ENCODE measurements at regions not wholly inside any gene's neighbourhood (a gene's known extent, or its start where the extent isn't known, plus 50 kb on each side); places are given as distances from the start of the nearest gene placed in this dataset.

DNA sequence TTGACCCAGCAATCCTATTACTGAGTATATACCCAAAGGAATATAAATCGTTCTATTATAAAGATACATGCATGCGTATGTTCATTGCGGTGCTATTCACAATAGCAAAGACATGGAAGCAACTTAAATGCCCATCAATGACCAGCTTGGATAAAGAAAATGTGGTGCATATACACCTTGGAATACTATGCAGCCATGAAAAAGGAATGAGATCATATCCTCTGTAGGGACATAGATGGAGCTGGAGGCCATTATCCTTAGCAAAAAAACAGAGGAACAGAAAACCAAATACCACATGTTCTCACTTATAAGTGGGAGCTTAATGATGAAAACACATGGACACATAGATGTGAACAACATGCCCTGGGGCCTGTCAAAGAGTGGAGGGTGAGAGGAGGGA is 124.1 kb upstream of the AFF2 start:
- 95 to 98% (median 95%) methylated on average over 3 of the region's 3 CpGs for WGBS, 3 donors
- H3K27ac ChIP-seq, result no peak overlapping the region
- intact Hi-C loops (cut with DNase I), result no loop called here

DNA sequence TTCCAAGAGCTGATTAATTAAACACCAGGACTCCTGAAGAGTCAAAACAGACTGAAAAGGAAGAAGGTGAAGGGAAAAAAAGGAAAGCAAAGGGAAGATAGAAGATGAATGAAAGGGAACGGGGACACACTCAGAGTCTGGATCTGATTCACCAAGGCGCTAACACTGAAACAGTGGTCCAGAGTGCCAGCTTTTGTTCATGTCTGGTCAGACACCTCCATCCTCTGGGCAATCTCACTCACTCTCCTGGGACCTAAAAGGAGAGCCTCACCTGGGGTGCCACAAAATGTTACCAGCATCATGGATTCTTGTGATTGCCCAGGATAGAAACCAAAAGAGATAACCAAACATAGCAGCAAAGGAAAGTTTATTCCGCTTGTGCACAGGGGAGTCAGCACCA is 120.3 kb upstream of the AFF2 start:
- TF ChIP-seq POLR2A (IDR thresholded peaks at IDR 0.05), result no peak
- H3K27me3 ChIP-seq, result no peaks in the 10 kb centered on the region
- H3K9me3 ChIP-seq, result no peaks in the 10 kb centered on the region
- no peak overlapping the region for H3K27ac ChIP-seq
- no peaks in the 10 kb centered on the region for H3K4me1 ChIP-seq (ENCODE audit: insufficient read depth)
- intact Hi-C loops (cut with DNase I), result no loop called here
- DNase-seq, result no peak
- H3K4me3 ChIP-seq, result no peak overlapping the region
- H3K36me3 ChIP-seq, result no peaks in the 10 kb centered on the region
- 77 to 82% (median 80%) methylated on average over 3 of the region's 3 CpGs for WGBS, 3 donors

More for the DNA sequence above, 124.1 kb upstream of the AFF2 start:
- H3K9me3 ChIP-seq, result no peaks in the 10 kb centered on the region
- no peaks in the 10 kb centered on the region for H3K27me3 ChIP-seq
- TF ChIP-seq POLR2A (IDR thresholded peaks at IDR 0.05), result no peak
- TF ChIP-seq, protein P1, sequence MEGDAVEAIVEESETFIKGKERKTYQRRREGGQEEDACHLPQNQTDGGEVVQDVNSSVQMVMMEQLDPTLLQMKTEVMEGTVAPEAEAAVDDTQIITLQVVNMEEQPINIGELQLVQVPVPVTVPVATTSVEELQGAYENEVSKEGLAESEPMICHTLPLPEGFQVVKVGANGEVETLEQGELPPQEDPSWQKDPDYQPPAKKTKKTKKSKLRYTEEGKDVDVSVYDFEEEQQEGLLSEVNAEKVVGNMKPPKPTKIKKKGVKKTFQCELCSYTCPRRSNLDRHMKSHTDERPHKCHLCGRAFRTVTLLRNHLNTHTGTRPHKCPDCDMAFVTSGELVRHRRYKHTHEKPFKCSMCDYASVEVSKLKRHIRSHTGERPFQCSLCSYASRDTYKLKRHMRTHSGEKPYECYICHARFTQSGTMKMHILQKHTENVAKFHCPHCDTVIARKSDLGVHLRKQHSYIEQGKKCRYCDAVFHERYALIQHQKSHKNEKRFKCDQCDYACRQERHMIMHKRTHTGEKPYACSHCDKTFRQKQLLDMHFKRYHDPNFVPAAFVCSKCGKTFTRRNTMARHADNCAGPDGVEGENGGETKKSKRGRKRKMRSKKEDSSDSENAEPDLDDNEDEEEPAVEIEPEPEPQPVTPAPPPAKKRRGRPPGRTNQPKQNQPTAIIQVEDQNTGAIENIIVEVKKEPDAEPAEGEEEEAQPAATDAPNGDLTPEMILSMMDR (IDR thresholded peaks at IDR 0.05), result no peak
- no peak for DNase-seq
- H3K4me3 ChIP-seq, result no peak overlapping the region
- H3K4me1 ChIP-seq (ENCODE audit: insufficient read depth), result no peaks in the 10 kb centered on the region
- no peaks in the 10 kb centered on the region for H3K36me3 ChIP-seq

DNA sequence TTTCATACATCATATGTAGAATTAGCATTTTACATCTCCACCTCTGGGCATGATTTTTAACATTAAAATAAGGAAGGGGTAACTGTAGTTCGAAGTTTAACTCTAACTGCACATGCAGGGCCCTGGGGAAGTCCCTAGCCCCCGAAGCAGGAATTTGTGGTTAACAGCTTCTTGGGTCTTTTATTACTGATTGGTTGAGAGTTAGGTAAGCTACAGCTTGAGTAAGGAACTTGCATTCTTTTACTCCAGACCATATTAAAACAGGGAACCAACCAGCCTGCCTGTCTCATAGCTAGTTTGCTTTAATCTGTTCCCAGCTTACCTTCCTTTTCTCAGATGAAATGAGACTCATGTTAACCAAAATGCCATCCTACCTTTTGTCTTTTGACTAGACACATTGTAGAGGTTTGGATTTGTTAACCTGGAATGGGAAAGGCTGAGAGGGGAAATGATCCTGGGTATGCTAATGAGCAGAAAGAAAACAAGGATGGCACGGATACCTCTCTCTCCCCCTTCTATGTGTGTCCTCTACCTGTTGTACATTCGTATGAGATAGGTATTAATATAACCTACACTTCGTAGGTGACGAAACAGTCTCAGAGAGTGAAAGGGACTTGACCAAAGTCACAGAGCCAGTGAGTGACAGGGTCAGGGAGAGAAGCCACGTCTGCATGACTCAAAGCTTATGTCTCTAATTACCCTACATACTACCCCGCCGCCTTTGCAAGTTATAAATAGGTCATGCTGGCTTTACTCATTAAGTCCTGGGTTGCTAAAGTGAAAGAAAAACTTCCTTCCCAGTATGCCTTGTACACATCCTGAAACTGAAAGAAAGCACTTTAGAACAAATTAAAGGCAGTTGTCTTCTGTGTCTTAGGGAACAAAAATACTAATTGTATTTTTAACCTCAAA is 119.5 kb upstream of the AFF2 start:
- no peak for DNase-seq
- no peaks in the 10 kb centered on the region for H3K36me3 ChIP-seq
- TF ChIP-seq EP300 (IDR thresholded peaks at IDR 0.05), result no peak
- TF ChIP-seq, protein P1 (IDR thresholded peaks at IDR 0.05), result no peak
- TF ChIP-seq POLR2A (IDR thresholded peaks at IDR 0.05), result no peak
- no peaks in the 10 kb centered on the region for H3K27me3 ChIP-seq
- H3K9me3 ChIP-seq, result no peaks in the 10 kb centered on the region
- H3K27ac ChIP-seq, result no peak overlapping the region
- no peaks in the 10 kb centered on the region for H3K4me1 ChIP-seq (ENCODE audit: insufficient read depth)
- H3K4me3 ChIP-seq, result no peak overlapping the region
- WGBS, 3 donors, result 50 to 52% (median 51%) methylated on average over 9 of the region's 9 CpGs
- intact Hi-C loops (cut with DNase I), result no loop called here

DNA sequence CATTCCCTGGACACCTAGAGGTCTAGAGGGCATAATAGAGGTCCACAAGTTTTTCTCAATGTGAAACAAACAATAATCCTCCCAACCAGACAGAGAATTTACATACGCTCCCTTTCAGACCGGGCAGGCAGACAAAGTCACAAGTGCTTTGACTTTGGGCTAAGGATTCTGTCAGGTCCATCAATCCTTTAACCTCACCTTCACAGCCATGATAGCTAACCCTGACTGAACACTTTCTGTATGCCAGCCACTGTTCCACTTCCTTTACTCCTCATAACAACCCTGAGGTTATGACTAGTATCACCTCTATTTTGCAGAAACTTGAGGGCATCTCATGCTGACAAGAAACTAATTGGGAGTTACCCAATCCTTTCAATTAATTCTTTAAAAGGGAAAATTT is 118.8 kb upstream of the AFF2 start:
- intact Hi-C loops (cut with DNase I), result no loop called here
- TF ChIP-seq EP300 (IDR thresholded peaks at IDR 0.05) (no peak), POLR2A (IDR thresholded peaks at IDR 0.05) (no peak)
- TF ChIP-seq, protein P1 (IDR thresholded peaks at IDR 0.05), result no peak
- Histone ChIP-seq H3K36me3 (no peaks in the 10 kb centered on the region), H3K4me3 (no peak overlapping the region), H3K27me3 (no peaks in the 10 kb centered on the region), H3K9me3 (no peaks in the 10 kb centered on the region), H3K4me1 (ENCODE audit: insufficient read depth) (no peaks in the 10 kb centered on the region), H3K27ac (no peak overlapping the region)
- no peak for DNase-seq
- 46 to 74% (median 71%) methylated on average over 2 of the region's 2 CpGs for WGBS, 3 donors

DNA sequence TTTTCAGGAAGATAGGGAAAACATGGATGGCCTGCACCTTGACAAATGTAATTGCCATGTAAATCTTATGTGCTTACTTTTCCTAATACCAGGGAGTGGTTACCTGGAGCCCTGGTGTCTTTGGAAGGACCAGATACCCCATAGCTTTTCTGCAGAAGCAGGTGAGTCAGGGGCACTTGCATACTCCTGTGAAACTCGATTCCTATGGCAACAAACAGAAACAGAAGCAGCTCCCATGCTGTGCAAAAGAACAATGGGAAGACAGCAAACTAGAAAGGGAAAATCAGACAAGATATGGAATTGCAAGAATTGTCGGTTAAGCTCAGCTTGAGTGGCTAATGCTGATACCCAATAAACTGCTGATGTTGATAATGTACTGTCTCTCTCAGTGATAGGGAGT is 117.4 kb upstream of the AFF2 start:
- TF ChIP-seq POLR2A (IDR thresholded peaks at IDR 0.05) (no peak), EP300 (IDR thresholded peaks at IDR 0.05) (no peak)
- TF ChIP-seq, protein P1 (IDR thresholded peaks at IDR 0.05), result no peak
- WGBS, 3 donors, result 50 to 55% (median 50%) methylated on average over 2 of the region's 2 CpGs
- intact Hi-C loops (cut with DNase I), result no loop called here
- H3K27ac ChIP-seq, result no peak overlapping the region
- no peaks in the 10 kb centered on the region for H3K9me3 ChIP-seq
- H3K4me3 ChIP-seq, result no peak overlapping the region
- no peaks in the 10 kb centered on the region for H3K4me1 ChIP-seq (ENCODE audit: insufficient read depth)
- H3K36me3 ChIP-seq, result no peaks in the 10 kb centered on the region
- DNase-seq, result no peak
- no peaks in the 10 kb centered on the region for H3K27me3 ChIP-seq
